ENCODE measurements at regions not wholly inside any gene's neighbourhood (a gene's known extent, or its start where the extent isn't known, plus 50 kb on each side); places are given as distances from the start of the nearest gene placed in this dataset.

- DNase-seq: no peak
Measured at GRCh38 chr4:137039370-137039769, 492.9 kb downstream of the PCDH18 start.

GRCh38 chr4:137032222-137032621, 500.1 kb downstream of the PCDH18 start:
- no peak for DNase-seq

- DNase-seq: no peak
Measured at GRCh38 chr4:137029026-137029425, 503.3 kb downstream of the PCDH18 start.

GRCh38 chr4:137025484-137026059, 506.7 kb downstream of the PCDH18 start:
- no peak for DNase-seq

GRCh38 chr4:137015426-137016409, 516.6 kb downstream of the PCDH18 start:
- DNase-seq: no peak

GRCh38 chr4:137000432-137000831, 531.9 kb downstream of the PCDH18 start:
- no peak for DNase-seq

GRCh38 chr4:136992032-136992431, 540.3 kb downstream of the PCDH18 start:
- DNase-seq: no peak

GRCh38 chr4:136985683-136986082, 546.6 kb downstream of the PCDH18 start:
- DNase-seq: no peak

GRCh38 chr4:136967069-136967468, 565.2 kb downstream of the PCDH18 start:
- DNase-seq: no peak

- DNase-seq: no peak
Measured at GRCh38 chr4:136965478-136965877, 566.8 kb downstream of the PCDH18 start.

- no peak for DNase-seq
Measured at GRCh38 chr4:136962868-136963267, 569.4 kb downstream of the PCDH18 start.

GRCh38 chr4:136946307-136946907, 585.9 kb downstream of the PCDH18 start:
- DNase-seq: no peak

GRCh38 chr4:136939781-136940180, 592.5 kb downstream of the PCDH18 start:
- no peak for DNase-seq

GRCh38 chr4:136935871-136936270, 596.4 kb downstream of the PCDH18 start:
- no peak for DNase-seq

- DNase-seq: no peak
Measured at GRCh38 chr4:136935305-136935704, 597.0 kb downstream of the PCDH18 start.

GRCh38 chr4:136934601-136935000, 597.7 kb downstream of the PCDH18 start:
- no peak for DNase-seq

GRCh38 chr4:136931781-136932180, 600.5 kb downstream of the PCDH18 start:
- no peak for DNase-seq

GRCh38 chr4:136928957-136929411, 603.3 kb downstream of the PCDH18 start:
- no peak for DNase-seq

GRCh38 chr4:136927172-136927571, 605.1 kb downstream of the PCDH18 start:
- DNase-seq: no peak

GRCh38 chr4:136925203-136925602, 607.1 kb downstream of the PCDH18 start:
- no peak for DNase-seq

GRCh38 chr4:136922066-136922465, 610.2 kb downstream of the PCDH18 start:
- DNase-seq: no peak

GRCh38 chr4:136920092-136920881, 612.0 kb downstream of the PCDH18 start:
- no peak for DNase-seq

GRCh38 chr4:136918772-136919171, 613.5 kb downstream of the PCDH18 start:
- no peak for DNase-seq

Data from hematopoietic multipotent progenitor cell treated with erythropoietin and hydrocortisone succinate and interleukin-3 and kit ligand, for 4 days (in vitro differentiated cells).